SK-N-MC (cell line): ENCODE measurements at regions not wholly inside any gene's neighbourhood (a gene's known extent, or its start where the extent isn't known, plus 50 kb on each side); places are given as distances from the start of the nearest gene placed in this dataset.

Experiments used
- EZH2 ChIP-seq: fragments of 200-600 bp; sonication (generic); IDR thresholded peaks from one replicate; pipeline ENCODE4 v1.6.1; 2017; ENCODE audit warnings: antibody characterized with exemption
- POLR2AphosphoS5 ChIP-seq: IDR thresholded peaks from 2 replicates; pipeline ENCODE4 v1.6.1; 2012; ENCODE audit warnings: mild to moderate bottlenecking, low read depth, low read length, borderline replicate concordance

- TF ChIP-seq POLR2AphosphoS5 (no peak), EZH2 (no peak)
Observed at GRCh38 chr2:224162122-224162521, 123.0 kb upstream of the SERPINE2 start.
